Ecto neural progenitor cell (in vitro differentiated cells): ENCODE measurements at regions not wholly inside any gene's neighbourhood (a gene's known extent, or its start where the extent isn't known, plus 50 kb on each side); places are given as distances from the start of the nearest gene placed in this dataset.
"Not testable (repeated sequence)": the region's sequence is repeated elsewhere in the genome, so short reads cannot be mapped to it uniquely, and the experiment has no call there.

ENCODE experiments used
- DNase-seq: peaks from one replicate; pipeline ENCODE4 v3.0.0-alpha.2; 2018; ENCODE audit warnings: low spot score

GRCh38 chr2:187610450-187610849 lies 56.2 kb upstream of the TFPI start:
- not testable (repeated sequence) for DNase-seq

- DNase-seq = no peak
These were observed 58.6 kb upstream of the TFPI start for GRCh38 chr2:187612857-187613256.

GRCh38 chr2:187614756-187615155 lies 60.5 kb upstream of the TFPI start:
- no peak for DNase-seq

- no peak for DNase-seq
These were observed 61.1 kb upstream of the TFPI start for GRCh38 chr2:187615364-187615763.

- no peak for DNase-seq
These were observed 61.7 kb upstream of the TFPI start for GRCh38 chr2:187615902-187616301.

- DNase-seq = no peak
These were observed 62.9 kb upstream of the TFPI start for GRCh38 chr2:187617120-187617519.

- no peak for DNase-seq
These were observed 63.7 kb upstream of the TFPI start for GRCh38 chr2:187617905-187618304.

GRCh38 chr2:187618813-187619212 lies 64.6 kb upstream of the TFPI start:
- DNase-seq = no peak

GRCh38 chr2:187627153-187627552 lies 72.9 kb upstream of the TFPI start:
- DNase-seq = no peak

GRCh38 chr2:187636731-187637391 lies 82.6 kb upstream of the TFPI start:
- not testable (repeated sequence) for DNase-seq

GRCh38 chr2:187637392-187637740 lies 83.1 kb upstream of the TFPI start:
- not testable (repeated sequence) for DNase-seq

GRCh38 chr2:187637771-187638170 lies 83.5 kb upstream of the TFPI start:
- not testable (repeated sequence) for DNase-seq

- no peak for DNase-seq
These were observed 84.6 kb upstream of the TFPI start for GRCh38 chr2:187638840-187639239.

GRCh38 chr2:187640926-187641510 lies 86.8 kb upstream of the TFPI start:
- no peak for DNase-seq

- DNase-seq = no peak
These were observed 88.3 kb upstream of the TFPI start for GRCh38 chr2:187642498-187642897.

GRCh38 chr2:187644486-187644885 lies 90.3 kb upstream of the TFPI start:
- no peak for DNase-seq

GRCh38 chr2:187644981-187645380 lies 90.7 kb upstream of the TFPI start:
- no peak for DNase-seq

- DNase-seq = no peak
These were observed 92.3 kb upstream of the TFPI start for GRCh38 chr2:187646556-187646955.

- DNase-seq = no peak
These were observed 100.3 kb upstream of the TFPI start for GRCh38 chr2:187654535-187654934.

GRCh38 chr2:187655001-187655400 lies 100.8 kb upstream of the TFPI start:
- DNase-seq = no peak

GRCh38 chr2:187656123-187656522 lies 101.9 kb upstream of the TFPI start:
- no peak for DNase-seq

- DNase-seq = no peak
These were observed 104.8 kb upstream of the TFPI start for GRCh38 chr2:187658952-187659525.

GRCh38 chr2:187676050-187676449 lies 121.8 kb upstream of the TFPI start:
- not testable (repeated sequence) for DNase-seq

- DNase-seq = no peak
These were observed 125.2 kb upstream of the TFPI start for GRCh38 chr2:187679454-187679853.
